ENCODE measurements at regions not wholly inside any gene's neighbourhood (a gene's known extent, or its start where the extent isn't known, plus 50 kb on each side); places are given as distances from the start of the nearest gene placed in this dataset.
A peak's percentile ranks its signal among the peaks of the same experiment; 100 is the strongest.

DNA sequence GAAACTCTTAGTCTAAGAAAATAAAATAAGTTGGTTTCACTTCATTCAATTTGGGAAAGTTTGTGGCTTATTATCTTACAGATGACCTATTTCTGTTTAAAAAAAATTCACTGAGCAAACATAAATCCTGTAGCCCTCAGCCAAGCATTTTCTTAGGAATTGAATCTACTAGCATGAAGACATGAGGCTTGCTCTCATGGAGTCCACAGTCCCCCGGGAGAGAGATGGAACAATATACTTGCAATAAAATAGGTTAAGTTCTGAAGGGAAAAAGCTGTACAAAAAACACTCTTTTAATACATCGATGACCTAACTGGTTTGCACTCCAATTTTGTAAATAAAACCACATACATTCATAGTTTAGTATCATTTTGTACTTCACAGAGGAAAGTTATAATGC is 642.6 kb upstream of the FAM241A start:
- TF ChIP-seq, protein P1, sequence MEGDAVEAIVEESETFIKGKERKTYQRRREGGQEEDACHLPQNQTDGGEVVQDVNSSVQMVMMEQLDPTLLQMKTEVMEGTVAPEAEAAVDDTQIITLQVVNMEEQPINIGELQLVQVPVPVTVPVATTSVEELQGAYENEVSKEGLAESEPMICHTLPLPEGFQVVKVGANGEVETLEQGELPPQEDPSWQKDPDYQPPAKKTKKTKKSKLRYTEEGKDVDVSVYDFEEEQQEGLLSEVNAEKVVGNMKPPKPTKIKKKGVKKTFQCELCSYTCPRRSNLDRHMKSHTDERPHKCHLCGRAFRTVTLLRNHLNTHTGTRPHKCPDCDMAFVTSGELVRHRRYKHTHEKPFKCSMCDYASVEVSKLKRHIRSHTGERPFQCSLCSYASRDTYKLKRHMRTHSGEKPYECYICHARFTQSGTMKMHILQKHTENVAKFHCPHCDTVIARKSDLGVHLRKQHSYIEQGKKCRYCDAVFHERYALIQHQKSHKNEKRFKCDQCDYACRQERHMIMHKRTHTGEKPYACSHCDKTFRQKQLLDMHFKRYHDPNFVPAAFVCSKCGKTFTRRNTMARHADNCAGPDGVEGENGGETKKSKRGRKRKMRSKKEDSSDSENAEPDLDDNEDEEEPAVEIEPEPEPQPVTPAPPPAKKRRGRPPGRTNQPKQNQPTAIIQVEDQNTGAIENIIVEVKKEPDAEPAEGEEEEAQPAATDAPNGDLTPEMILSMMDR (conservative IDR thresholded peaks at IDR 0.05; ENCODE audit: low read depth, low read length) = no peak

DNA sequence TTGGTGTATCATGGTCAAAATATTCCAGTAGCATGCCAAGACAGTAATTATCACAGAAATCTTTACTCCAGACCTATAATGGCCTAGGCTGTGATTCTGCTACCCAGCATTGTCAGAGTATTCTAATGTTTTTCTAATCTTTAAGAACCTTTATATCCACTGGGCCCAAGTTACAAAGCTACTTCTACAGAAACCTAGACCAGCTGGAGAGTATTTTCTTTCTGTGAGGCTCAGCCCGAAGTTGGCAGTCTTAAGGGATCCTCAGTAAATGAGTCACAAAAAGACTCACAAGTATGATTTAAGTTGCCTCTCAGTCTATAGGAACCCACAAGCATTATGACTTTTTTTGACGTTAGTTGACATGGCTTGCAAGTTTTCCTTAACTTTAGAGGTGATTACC is 638.5 kb upstream of the FAM241A start:
- TF ChIP-seq, protein P1 (conservative IDR thresholded peaks at IDR 0.05; ENCODE audit: low read depth, low read length) = no peak
- no peak overlapping the region for H3K4me3 ChIP-seq (ENCODE audit: low read depth, low read length)
- no peak for DNase-seq (ENCODE audit: low read depth)

More for the DNA sequence above, 642.6 kb upstream of the FAM241A start:
- H3K4me3 ChIP-seq (ENCODE audit: low read depth, low read length) = no peak overlapping the region
- DNase-seq (ENCODE audit: low read depth) = no peak

- no peak overlapping the region for H3K4me3 ChIP-seq (ENCODE audit: low read depth, low read length)
- TF ChIP-seq, protein P1 (conservative IDR thresholded peaks at IDR 0.05; ENCODE audit: low read depth, low read length) = no peak
- DNase-seq (ENCODE audit: low read depth) = no peak
Measured at GRCh38 chr4:111510535-111510934, 634.7 kb upstream of the FAM241A start.

DNA sequence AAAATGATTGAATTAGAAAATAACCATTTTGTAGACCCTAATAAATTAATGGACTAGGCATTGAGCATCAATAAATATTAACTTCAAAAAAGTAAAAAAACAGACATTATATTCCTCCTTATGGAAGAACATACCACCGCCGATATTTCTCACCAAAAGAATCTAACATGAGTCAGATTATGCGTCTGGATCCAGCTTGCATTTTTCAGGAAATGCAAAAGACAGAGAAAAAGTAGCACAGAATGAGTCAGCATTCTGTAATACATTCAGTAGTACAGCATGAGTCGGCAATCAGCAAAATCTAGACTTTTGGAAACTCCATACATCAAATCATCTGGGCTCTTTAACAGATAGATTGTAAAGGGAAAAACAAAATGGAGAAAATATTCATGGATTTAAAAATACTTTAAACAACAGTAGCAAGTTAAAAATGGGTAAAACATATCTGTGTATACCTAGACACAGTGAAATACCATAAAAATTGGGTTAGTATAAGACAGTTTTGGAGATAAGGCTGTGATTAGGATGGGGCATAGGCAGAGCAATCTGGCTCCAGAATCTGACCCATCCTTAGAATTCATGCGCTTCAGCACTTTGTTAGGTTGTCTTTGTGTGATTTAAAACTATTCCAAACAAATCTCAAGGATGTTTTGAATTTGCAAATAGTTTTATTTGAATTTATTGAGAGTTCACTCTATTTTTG is 633.0 kb upstream of the FAM241A start:
- TF ChIP-seq, protein P1 (conservative IDR thresholded peaks at IDR 0.05; ENCODE audit: low read depth, low read length) = no peak
- H3K4me3 ChIP-seq (ENCODE audit: low read depth, low read length) = no peak overlapping the region
- peak; percentile 4 for DNase-seq (ENCODE audit: low read depth)

DNA sequence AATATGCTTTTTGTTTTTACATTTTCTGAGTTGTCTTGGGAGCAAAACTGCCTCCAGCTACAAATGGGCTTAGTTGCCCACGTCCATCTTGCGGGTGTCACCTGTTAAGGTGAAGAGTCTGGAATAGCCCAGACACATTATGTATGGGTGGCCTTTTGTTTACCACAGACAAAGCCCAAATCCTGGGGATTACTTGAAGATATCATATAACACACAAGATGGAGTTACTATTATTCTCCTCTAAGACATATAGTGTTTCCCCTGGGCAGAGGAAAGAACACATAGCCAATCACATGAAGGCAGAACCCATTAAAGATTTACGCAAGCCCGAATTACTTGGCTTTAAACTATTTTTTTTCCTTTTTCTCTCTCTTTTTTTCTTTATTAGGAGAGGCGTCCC is 625.6 kb upstream of the FAM241A start:
- no peak for DNase-seq (ENCODE audit: low read depth)
- H3K4me3 ChIP-seq (ENCODE audit: low read depth, low read length) = no peak overlapping the region
- TF ChIP-seq, protein P1 (conservative IDR thresholded peaks at IDR 0.05; ENCODE audit: low read depth, low read length) = no peak

- no peak overlapping the region for H3K4me3 ChIP-seq (ENCODE audit: low read depth, low read length)
- TF ChIP-seq, protein P1 (conservative IDR thresholded peaks at IDR 0.05; ENCODE audit: low read depth, low read length) = no peak
- DNase-seq (ENCODE audit: low read depth) = no peak
Measured at GRCh38 chr4:111530446-111530845, 614.8 kb upstream of the FAM241A start.

GRCh38 chr4:111535792-111536191 is 609.5 kb upstream of the FAM241A start:
- DNase-seq (ENCODE audit: low read depth) = no peak
- TF ChIP-seq, protein P1 (conservative IDR thresholded peaks at IDR 0.05; ENCODE audit: low read depth, low read length) = no peak
- no peak overlapping the region for H3K4me3 ChIP-seq (ENCODE audit: low read depth, low read length)
